Stimulated activated CD8-positive, alpha-beta memory T cell treated with anti-CD3 and anti-CD28 coated beads, Interleukin-7, amount 100 ng/mL, for 24 hours (primary cell): ENCODE measurements at regions not wholly inside any gene's neighbourhood (a gene's known extent, or its start where the extent isn't known, plus 50 kb on each side); places are given as distances from the start of the nearest gene placed in this dataset.
"Not testable (repeated sequence)": the region's sequence is repeated elsewhere in the genome, so short reads cannot be mapped to it uniquely, and the experiment has no call there.

Experiments used
- DNase-seq: peaks from one replicate; pipeline ENCODE4 v3.0.0-alpha.2; 2020; ENCODE audit warnings: low read depth

- DNase-seq = no peak
These were observed 63.1 kb downstream of the MATN1 start for GRCh38 chr1:30660241-30660640.

DNA sequence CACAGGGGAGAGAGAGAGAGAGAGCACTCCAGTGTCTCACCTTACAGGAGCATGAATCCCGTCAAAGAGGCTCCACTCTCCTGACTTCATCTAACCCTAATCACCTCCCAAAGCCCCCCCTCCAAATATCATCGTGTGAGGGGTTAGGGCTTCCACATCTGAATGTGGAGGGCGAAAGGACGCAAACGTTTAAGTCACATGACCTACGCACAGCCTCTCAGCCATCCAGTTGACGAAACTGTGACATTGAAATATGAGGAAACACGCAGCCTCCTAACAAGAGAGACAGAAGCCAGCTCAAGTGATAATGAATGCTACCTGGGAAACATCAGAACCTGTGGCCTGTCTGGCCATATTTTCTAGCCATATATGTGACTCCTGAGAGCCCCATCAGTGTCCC, 63.7 kb downstream of the MATN1 start:
- no peak for DNase-seq

DNA sequence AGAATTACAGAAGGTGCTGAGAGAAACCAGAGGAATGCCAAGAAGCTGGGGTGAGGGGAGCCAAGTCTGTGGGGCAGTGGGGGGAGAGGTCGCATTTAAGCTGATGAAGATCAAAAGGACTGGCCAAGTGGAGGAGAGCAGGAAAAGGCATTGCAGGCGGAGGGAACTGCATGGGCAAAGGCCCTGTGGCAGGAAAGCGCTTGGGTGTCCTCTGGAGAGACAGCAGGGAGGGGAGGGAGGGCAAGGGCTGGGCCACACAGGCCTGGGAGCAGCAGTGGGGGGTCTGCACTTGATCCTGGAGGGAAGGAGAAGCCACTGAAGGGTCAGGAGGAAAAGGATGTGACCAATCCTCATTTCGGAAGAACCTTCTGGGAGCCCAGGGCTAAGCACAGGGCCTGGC, 65.0 kb downstream of the MATN1 start:
- not testable (repeated sequence) for DNase-seq

DNA sequence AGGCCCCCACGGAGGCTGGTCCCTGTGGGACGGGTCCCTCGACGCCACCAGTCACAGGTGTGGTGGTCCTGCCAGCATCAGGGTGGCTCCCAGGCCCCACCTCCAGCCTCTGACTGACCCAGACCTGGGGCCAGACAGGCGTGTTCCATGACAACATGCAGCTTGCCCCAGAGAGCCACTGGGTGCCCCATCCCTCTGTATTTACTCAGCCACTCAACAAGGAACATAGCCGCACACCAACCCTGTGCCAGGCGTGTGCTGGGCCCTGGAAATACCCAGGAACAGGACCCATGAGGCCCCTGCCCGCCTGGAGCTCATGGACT, 65.4 kb downstream of the MATN1 start:
- no peak for DNase-seq

DNA sequence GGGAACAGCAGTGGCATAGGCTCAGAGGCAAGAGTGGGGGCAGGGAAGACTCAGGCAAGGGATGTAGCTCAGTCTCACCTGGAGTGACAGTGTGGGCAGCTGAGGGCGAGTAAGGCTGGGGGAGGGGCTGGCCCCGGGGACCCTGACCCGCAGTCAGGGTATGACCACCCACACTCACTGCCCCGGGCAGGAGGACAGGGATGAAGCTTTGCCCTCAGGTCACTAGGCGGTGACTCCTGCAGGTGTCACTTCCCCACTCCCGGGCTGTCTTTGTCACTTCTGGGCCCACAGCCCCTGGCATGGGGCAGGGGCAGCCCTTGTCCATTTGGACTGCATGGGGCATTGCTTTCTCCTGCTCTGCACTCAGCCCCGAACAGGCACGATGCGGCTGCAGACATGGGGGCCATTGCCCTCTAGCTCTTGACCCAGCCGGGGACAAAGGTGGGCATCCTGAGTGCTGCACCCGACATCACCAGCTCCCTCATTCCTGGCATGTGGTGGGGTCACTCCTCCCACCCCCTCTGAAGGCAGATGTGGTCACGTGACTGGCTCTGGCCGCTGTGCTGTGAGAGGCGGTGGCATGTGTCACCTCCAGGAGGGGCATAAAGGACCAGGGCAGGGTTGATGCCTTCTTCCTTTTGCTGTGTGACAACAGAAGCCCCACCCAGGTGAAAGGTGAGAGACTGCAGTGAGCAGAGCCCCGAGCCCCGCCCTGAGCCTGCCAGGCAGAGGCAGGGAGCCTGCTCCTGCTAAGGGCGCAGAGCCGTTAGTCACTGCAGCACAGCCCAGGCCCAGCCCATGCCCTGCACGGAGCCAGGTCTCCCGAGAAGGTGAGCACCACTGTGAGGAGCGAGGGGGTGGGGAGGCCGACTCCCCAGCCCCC, 66.0 kb downstream of the MATN1 start:
- DNase-seq = no peak

DNA sequence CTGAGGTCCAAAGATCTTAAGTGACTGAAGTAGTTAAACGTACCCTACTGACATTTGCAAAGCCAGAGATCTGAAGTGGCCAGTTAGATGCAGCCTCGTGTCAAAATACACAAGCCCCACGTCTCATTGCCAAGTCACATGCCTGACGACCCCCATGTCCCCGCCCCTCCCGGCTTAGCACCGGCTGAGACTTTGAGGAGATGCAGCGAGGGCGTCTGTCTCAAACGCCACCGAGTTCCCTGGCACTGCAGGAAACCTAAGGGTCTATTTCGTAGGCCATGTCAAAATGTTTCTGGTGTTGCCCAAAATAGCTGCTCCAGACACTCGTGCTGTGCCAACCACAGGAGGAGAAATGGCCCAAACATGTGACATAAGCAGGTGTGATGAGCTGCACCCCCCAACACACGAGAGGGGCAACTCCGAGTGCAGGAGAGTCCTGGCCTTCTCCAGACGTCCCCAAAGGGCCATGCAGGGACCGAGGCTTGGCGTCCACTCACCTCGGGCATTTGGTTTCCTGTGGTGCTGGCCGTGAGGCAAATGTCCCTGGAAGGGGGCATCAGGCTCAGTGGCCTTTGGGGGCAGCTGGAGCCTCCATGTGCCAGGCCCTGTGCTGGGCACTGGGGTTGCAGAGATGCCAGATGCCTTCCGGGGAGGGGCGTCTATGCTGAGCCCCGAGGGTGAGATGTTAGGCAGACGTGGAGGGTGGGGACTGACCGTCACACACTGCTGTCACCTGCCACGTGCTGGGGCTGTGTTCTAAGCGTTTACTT, 67.0 kb downstream of the MATN1 start:
- no peak for DNase-seq

GRCh38 chr1:30655672-30656071, 67.7 kb downstream of the MATN1 start:
- DNase-seq = no peak

DNA sequence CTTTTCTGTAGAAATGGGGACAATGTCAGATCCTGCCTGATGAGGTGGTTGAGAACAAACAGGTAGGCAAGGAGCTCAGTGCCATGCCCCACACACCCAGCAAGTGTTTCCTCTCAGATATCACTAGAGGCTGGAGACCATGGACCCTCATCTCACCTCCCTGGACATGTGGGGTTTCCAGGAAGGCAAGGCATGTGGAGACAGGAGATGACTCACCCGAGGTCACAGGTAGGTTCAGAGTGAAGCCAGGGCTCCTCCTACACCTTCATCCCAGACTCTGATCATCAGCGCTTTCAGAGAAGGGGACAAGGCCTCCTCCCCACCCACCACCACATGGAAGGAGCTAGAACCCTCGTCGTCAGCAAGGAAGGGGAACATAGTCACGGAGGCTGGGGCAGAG, 69.2 kb downstream of the MATN1 start:
- DNase-seq = no peak

DNA sequence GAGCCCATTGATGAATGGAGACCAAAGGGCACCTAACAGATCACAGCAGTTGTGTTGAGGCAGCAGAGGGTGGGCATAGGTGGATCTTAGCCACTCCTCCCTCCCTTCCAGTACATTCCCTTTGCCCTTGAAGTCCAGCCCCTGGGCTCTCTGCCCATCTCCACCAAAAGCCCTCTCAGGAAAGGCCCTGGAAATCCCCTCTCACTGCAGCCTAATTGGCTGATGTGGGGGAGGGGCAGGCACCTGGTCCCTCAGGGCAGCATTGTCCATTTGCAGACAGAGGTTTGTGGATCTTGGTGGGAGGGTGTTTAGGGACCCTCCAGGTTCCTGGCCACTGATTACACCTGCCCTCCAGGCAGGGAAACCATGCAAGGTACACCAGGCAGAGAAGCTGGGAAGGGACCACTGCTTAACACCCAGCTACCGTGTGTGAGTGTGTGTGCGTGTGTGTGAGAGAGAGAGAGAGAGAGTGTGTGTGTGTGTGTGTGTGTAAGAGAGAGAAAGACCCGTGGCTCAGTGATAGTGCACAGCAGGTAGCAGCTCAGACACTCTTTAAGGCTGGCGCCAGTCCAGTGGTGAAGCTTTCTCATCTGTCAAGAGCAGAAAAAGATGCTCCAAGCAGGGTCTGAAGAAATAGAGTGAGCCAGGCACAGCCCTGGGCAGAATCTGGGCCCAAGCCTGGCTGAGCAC, 71.1 kb downstream of the MATN1 start:
- no peak for DNase-seq

DNA sequence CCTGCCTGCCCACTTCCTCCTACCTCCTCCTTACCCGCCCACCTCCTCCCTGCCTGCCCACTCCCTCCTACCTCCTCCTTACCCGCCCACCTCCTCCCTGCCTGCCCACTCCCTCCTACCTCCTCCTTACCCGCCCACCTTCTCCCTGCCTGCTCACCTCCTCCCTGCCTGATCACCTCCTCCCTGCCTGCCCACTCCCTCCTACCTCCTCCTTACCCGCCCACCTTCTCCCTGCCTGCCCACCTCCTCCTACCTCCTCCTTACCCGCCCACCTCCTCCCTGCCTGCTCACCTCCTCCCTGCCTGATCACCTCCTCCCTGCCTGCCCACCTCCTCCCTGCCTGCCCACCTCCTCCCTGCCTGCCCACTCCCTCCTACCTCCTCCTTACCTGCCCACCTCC, 72.0 kb downstream of the MATN1 start:
- DNase-seq = not testable (repeated sequence)

DNA sequence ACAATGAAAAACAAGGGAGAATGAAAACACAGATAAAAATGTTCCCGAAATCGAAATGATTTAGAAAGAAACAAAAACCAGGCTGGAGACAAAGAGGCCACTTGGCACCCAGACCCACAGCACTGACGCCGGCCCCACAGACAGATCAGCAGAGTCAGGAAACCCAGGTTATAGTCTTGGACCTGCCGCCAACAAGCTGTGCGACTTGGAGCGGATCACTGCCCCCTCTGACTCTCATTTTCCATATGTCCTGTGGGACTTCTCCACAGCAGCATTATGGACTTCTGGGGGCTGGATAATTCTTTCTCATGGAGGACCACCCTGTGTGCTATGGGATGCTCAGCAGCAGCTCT, 72.4 kb downstream of the MATN1 start:
- no peak for DNase-seq

GRCh38 chr1:30650038-30650967, 73.1 kb downstream of the MATN1 start:
- no peak for DNase-seq

GRCh38 chr1:30649321-30649991, 73.9 kb downstream of the MATN1 start:
- DNase-seq = no peak

- no peak for DNase-seq
These were observed 74.9 kb downstream of the MATN1 start for GRCh38 chr1:30648408-30649000.

DNA sequence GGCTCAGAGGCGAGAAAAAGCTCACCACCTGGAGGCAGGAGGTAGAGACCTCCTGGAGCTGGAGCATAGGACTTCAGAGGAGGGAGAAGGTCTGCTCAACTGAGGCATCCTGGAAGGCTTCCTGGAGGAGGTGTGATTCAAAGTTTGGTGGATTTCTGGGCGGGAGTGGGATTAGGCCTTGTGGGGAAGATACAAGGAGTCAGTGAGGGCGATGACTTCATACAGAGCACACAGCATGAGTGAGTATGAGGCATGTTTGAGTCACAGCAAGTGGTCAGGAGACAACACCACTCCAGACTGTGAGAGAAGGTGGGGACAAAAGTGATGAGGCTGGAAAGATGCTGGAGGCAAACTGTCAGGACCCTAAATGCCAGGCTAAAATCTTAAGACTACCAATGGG, 77.6 kb downstream of the MATN1 start:
- no peak for DNase-seq

DNA sequence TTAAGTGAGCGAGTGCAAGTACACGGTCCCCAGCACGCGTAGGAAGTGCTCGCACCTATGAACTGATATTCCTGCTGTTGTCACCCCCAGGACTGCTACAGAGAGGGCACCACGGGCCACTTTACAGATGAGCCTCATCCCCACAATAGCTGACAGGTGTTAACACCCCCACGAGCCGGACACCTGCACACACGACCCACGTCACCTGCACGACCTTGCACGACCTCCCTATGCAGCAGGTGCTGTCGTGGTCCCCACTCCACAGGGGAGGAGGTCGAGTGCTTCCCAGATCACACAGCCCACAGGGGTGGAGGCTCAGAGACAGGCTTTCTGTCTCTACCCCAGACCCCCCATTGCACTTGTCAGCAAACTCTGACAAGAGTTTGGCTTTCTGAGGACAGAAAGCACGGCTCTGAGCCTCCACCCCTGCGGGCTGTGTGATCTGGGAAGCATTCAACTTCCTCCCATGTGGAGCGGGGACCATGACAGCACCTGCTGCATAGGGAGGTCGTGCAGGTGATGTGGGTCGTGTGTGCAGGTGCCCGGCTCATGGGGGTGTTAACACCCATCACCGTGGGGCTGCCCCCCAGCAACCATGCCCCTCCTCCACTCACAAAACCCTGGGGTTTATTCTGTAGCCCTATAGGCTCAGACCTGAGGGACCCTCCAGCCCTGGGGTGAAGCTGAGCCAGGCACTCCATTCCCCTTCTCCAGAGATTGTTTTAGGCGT, 80.8 kb downstream of the MATN1 start:
- DNase-seq = no peak

GRCh38 chr1:30641572-30642353, 81.6 kb downstream of the MATN1 start:
- no peak for DNase-seq

DNA sequence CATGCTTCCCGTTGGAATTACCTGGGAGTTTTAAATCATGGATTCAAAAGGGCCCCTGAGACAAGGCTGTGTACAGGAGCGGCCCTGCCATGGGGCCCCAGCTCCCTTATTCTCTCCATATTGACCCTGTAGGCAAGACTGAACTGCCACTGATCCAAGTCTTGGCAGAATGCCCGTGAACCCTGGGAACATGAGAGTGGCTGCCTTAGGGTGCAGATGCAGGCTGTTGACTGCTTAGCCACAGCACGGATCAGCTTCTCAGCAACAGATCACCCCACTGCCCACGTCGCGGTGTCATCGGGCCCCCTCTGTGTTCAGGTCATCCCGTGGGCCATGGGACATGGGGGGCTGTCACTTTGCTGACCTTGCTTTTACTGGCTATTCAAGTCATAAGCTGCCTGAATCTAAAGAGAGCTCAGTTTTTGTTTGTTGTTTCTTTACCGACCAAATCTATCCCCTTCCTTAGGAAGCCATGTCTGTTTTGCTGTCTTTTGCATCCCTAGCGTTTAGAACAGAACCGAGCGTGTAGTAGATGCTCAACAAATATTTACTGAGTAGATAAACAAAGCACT, 83.4 kb downstream of the MATN1 start:
- no peak for DNase-seq

DNA sequence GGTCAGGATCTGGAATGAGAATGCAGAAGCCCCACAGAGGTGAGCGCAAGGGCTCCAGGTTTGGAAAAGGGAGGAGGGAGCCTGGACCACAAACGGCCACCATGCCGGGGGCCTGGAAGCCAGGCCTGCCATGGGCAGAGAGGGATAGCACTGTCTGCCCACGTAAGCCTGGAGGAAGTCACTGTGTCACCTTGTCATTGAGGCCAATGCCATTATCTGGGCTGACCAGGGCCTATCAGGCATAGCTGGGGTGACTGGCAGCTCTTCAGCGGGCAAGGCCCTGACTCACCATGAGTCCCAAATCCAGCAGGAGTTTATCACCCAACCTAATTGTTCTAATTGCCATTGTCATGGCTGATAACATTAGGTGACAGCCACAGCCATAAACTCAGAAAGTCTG, 84.6 kb downstream of the MATN1 start:
- no peak for DNase-seq
